NOMO-1 (cell line): ENCODE measurements at regions not wholly inside any gene's neighbourhood (a gene's known extent, or its start where the extent isn't known, plus 50 kb on each side); places are given as distances from the start of the nearest gene placed in this dataset.
"Not testable (repeated sequence)": the region's sequence is repeated elsewhere in the genome, so short reads cannot be mapped to it uniquely, and the experiment has no call there.

Experiments used
- DNase-seq, 2 experiments: peaks; one replicate each; lab custom pipeline; 2025; ENCODE audit not compliant: unreplicated experiment in 2 of 2; lab: John Stamatoyannopoulos, UW

- no peak for DNase-seq
Measured at GRCh38 chr1:73517603-73518191, 680.3 kb downstream of the LRRIQ3 start.

GRCh38 chr1:73516451-73516850, 681.5 kb downstream of the LRRIQ3 start:
- DNase-seq, result peak; percentile 42 to 93

- no peak for DNase-seq
Measured at GRCh38 chr1:73511038-73511437, 686.9 kb downstream of the LRRIQ3 start.

- DNase-seq, result no peak
Measured at GRCh38 chr1:73500154-73500553, 697.8 kb downstream of the LRRIQ3 start.

GRCh38 chr1:73499671-73500070, 698.3 kb downstream of the LRRIQ3 start:
- no peak for DNase-seq

- no peak for DNase-seq
Measured at GRCh38 chr1:73491621-73492020, 706.4 kb downstream of the LRRIQ3 start.

- DNase-seq, result no peak
Measured at GRCh38 chr1:73475316-73475870, 722.6 kb downstream of the LRRIQ3 start.

GRCh38 chr1:73472810-73473209, 725.2 kb downstream of the LRRIQ3 start:
- no peak for DNase-seq

GRCh38 chr1:73467731-73468130, 730.2 kb downstream of the LRRIQ3 start:
- no peak for DNase-seq

- DNase-seq, result no peak
Measured at GRCh38 chr1:73463873-73464272, 734.1 kb downstream of the LRRIQ3 start.

GRCh38 chr1:73452522-73452921, 745.5 kb downstream of the LRRIQ3 start:
- DNase-seq, result no peak

- DNase-seq, result not testable (repeated sequence)
Measured at GRCh38 chr1:73450668-73451067, 747.3 kb downstream of the LRRIQ3 start.

GRCh38 chr1:73411479-73411878, 786.5 kb downstream of the LRRIQ3 start:
- no peak for DNase-seq

- no peak for DNase-seq
Measured at GRCh38 chr1:73401666-73402065, 796.3 kb downstream of the LRRIQ3 start.

- no peak for DNase-seq
Measured at GRCh38 chr1:73382966-73383365, 815.0 kb downstream of the LRRIQ3 start.

- peak; percentile 30 to 74 for DNase-seq
Measured at GRCh38 chr1:73366734-73367413, 831.1 kb downstream of the LRRIQ3 start.

- no peak for DNase-seq
Measured at GRCh38 chr1:73359001-73359400, 839.0 kb downstream of the LRRIQ3 start.

GRCh38 chr1:73356485-73356884, 841.5 kb downstream of the LRRIQ3 start:
- no peak for DNase-seq

GRCh38 chr1:73343947-73344346, 854.0 kb downstream of the LRRIQ3 start:
- DNase-seq, result no peak

GRCh38 chr1:73333847-73334503, 864.0 kb downstream of the LRRIQ3 start:
- no peak for DNase-seq

- DNase-seq, result no peak
Measured at GRCh38 chr1:73331726-73332125, 866.2 kb downstream of the LRRIQ3 start.

- DNase-seq, result no peak
Measured at GRCh38 chr1:73327998-73328397, 870.0 kb downstream of the LRRIQ3 start.
